Stromal cell of bone marrow (primary cell): ENCODE measurements at regions not wholly inside any gene's neighbourhood (a gene's known extent, or its start where the extent isn't known, plus 50 kb on each side); places are given as distances from the start of the nearest gene placed in this dataset.
"Not testable (repeated sequence)": the region's sequence is repeated elsewhere in the genome, so short reads cannot be mapped to it uniquely, and the experiment has no call there.

Source experiments
- DNase-seq: peaks from one replicate; pipeline ENCODE4 v3.0.0-alpha.2; 2012; ENCODE audit warnings: low read depth

- DNase-seq: peak; percentile 3
Observed at GRCh38 chr2:145399131-145399530, 879.2 kb upstream of the ZEB2 start.

GRCh38 chr2:145394181-145394580 lies 874.3 kb upstream of the ZEB2 start:
- DNase-seq: no peak

GRCh38 chr2:145386973-145387372 lies 867.1 kb upstream of the ZEB2 start:
- DNase-seq: no peak

GRCh38 chr2:145383961-145384360 lies 864.0 kb upstream of the ZEB2 start:
- DNase-seq: no peak

- DNase-seq: peak; percentile 52
Observed at GRCh38 chr2:145380436-145381017, 860.6 kb upstream of the ZEB2 start.

GRCh38 chr2:145379934-145380333 lies 860.0 kb upstream of the ZEB2 start:
- DNase-seq: no peak

- DNase-seq: no peak
Observed at GRCh38 chr2:145374165-145374564, 854.2 kb upstream of the ZEB2 start.

- DNase-seq: not testable (repeated sequence)
Observed at GRCh38 chr2:145367334-145367733, 847.4 kb upstream of the ZEB2 start.

- no peak for DNase-seq
Observed at GRCh38 chr2:145366341-145366740, 846.4 kb upstream of the ZEB2 start.

- no peak for DNase-seq
Observed at GRCh38 chr2:145360129-145360790, 840.3 kb upstream of the ZEB2 start.

GRCh38 chr2:145359561-145359960 lies 839.6 kb upstream of the ZEB2 start:
- no peak for DNase-seq

GRCh38 chr2:145356056-145356455 lies 836.1 kb upstream of the ZEB2 start:
- peak; percentile 5 for DNase-seq

GRCh38 chr2:145352484-145352883 lies 832.6 kb upstream of the ZEB2 start:
- DNase-seq: no peak

- no peak for DNase-seq
Observed at GRCh38 chr2:145351864-145352425, 832.0 kb upstream of the ZEB2 start.

- peak; percentile 79 for DNase-seq
Observed at GRCh38 chr2:145350011-145350410, 830.1 kb upstream of the ZEB2 start.

- DNase-seq: peak; percentile 34
Observed at GRCh38 chr2:145344076-145344724, 824.3 kb upstream of the ZEB2 start.

- no peak for DNase-seq
Observed at GRCh38 chr2:145343287-145343686, 823.4 kb upstream of the ZEB2 start.

GRCh38 chr2:145341536-145341935 lies 821.6 kb upstream of the ZEB2 start:
- DNase-seq: no peak

GRCh38 chr2:145339646-145340045 lies 819.7 kb upstream of the ZEB2 start:
- DNase-seq: no peak

GRCh38 chr2:145332210-145332898 lies 812.4 kb upstream of the ZEB2 start:
- DNase-seq: no peak

- DNase-seq: no peak
Observed at GRCh38 chr2:145329971-145330370, 810.1 kb upstream of the ZEB2 start.

- no peak for DNase-seq
Observed at GRCh38 chr2:145325485-145325884, 805.6 kb upstream of the ZEB2 start.

- DNase-seq: no peak
Observed at GRCh38 chr2:145324748-145325147, 804.8 kb upstream of the ZEB2 start.
